GM12878 (cell line): ENCODE measurements at regions not wholly inside any gene's neighbourhood (a gene's known extent, or its start where the extent isn't known, plus 50 kb on each side); places are given as distances from the start of the nearest gene placed in this dataset.

ENCODE experiments used
- ATAC-seq: fragments of 200-7000 bp; cut with Tn5 transposase; 3 replicates; pipeline ENCODE4 v1.9.1; 2020; ENCODE audit warnings: mild to moderate bottlenecking, moderate library complexity
- BruUV-seq: library from RNA; stranded (reverse); fragments of 400-500 nt; replicated peaks from 2 replicates; lab custom pipeline; 2021; lab: Mats Ljungman, UMichigan
- CTCF ChIA-PET: fragments of 300-600 bp; sonication (Branson Sonifier 250); formaldehyde crosslinking; extraction: SDS; loops from one replicate; lab custom pipeline; 2021; ENCODE audit warnings: inconsistent platforms; lab: Yijun Ruan, JAX
- POLR2A ChIA-PET: fragments of 350-600 bp; formaldehyde crosslinking; extraction: SDS; loops from one replicate; lab custom pipeline; 2021; ENCODE audit warnings: inconsistent platforms; lab: Charles Lee
- RAD21 ChIA-PET: fragments of 300-600 bp; sonication (Branson Sonifier 250); formaldehyde crosslinking; loops from one replicate; lab custom pipeline; 2023; ENCODE audit warnings: antibody characterized with exemption; ENCODE audit not compliant: unreplicated experiment; lab: Charles Lee
- SMC1A ChIA-PET: fragments of 300-600 bp; sonication (Branson Sonifier 250); formaldehyde crosslinking; loops from one replicate; lab custom pipeline; 2023; ENCODE audit not compliant: unreplicated experiment, uncharacterized antibody; lab: Charles Lee
- DNase-seq: peaks from one replicate; pipeline ENCODE4 v3.0.0-alpha.2; 2011; ENCODE audit warnings: low read depth, low spot score
- FAIRE-seq: peaks from 3 replicates; lab custom pipeline; 2011; peaks lifted over from hg19 to GRCh38; lab: Jason Lieb, UNC
- H2AFZ ChIP-seq: 2 replicates; pipeline ENCODE4 v1.6.0; 2011; ENCODE audit warnings: low read depth, low read length, control low read depth; ENCODE audit not compliant: control insufficient read depth
- H3K27ac ChIP-seq: 2 replicates; pipeline ENCODE4 v1.5.1; 2011; ENCODE audit warnings: control low read depth; ENCODE audit not compliant: control insufficient read depth, insufficient read depth
- H3K27me3 ChIP-seq, 2 experiments: replicated peaks in 1 of 2; 2 replicates each; pipeline versions ENCODE4 v1.6.0 to v1.6.1; 2011; ENCODE audit warnings: low read length in 1 of 2; ENCODE audit not compliant: control insufficient read depth in 2 of 2, insufficient read depth in 2 of 2
- H3K36me3 ChIP-seq, 2 experiments: 2 replicates each; pipeline ENCODE4 v1.5.1; 2011; ENCODE audit warnings: low read length in 1 of 2; ENCODE audit not compliant: control insufficient read depth in 2 of 2, insufficient read depth in 2 of 2
- H3K4me1 ChIP-seq: 2 replicates; pipeline ENCODE4 v1.6.1; 2011; ENCODE audit warnings: mild to moderate bottlenecking, low read length, moderate library complexity, mixed read lengths; ENCODE audit not compliant: control insufficient read depth, insufficient read depth
- H3K4me2 ChIP-seq: 2 replicates; pipeline ENCODE4 v1.6.0; 2011; ENCODE audit warnings: control low read depth; ENCODE audit not compliant: control insufficient read depth, insufficient read depth
- H3K4me3 ChIP-seq: fragments of 200-600 bp; sonication (generic); 2 replicates; pipeline ENCODE4 v1.5.1; 2016
- H3K79me2 ChIP-seq: 2 replicates; pipeline ENCODE4 v1.6.0; 2011; ENCODE audit warnings: low read length; ENCODE audit not compliant: control insufficient read depth, insufficient read depth
- H3K9ac ChIP-seq: 2 replicates; pipeline ENCODE4 v1.8.0; 2011; ENCODE audit warnings: low read length, control low read depth, mixed read lengths; ENCODE audit not compliant: control insufficient read depth, insufficient read depth
- H3K9me3 ChIP-seq: replicated peaks from 3 replicates; pipeline ENCODE4 v1.5.1; 2011; ENCODE audit warnings: mild to moderate bottlenecking, low read length; ENCODE audit not compliant: control insufficient read depth, insufficient read depth
- H4K20me1 ChIP-seq: 2 replicates; pipeline ENCODE4 v1.6.0; 2011; ENCODE audit not compliant: control insufficient read depth, insufficient read depth
- BHLHE40 ChIP-seq, 2 experiments: fragments of 450-650 bp in 1 of 2; IDR thresholded peaks; 2 replicates each; pipeline ENCODE4 v1.6.1; 2011 to 2017; ENCODE audit warnings: low read depth in 2 of 2, borderline replicate concordance in 1 of 2, improper control_type of control experiment in 1 of 2, low read length in 1 of 2, mild to moderate bottlenecking in 1 of 2
- CBX3 ChIP-seq: fragments of 200-600 bp; sonication (generic); IDR thresholded peaks from 2 replicates; pipeline ENCODE4 v1.6.1; 2016; ENCODE audit warnings: low read depth, borderline replicate concordance
- DPF2 ChIP-seq: fragments of 450-650 bp; IDR thresholded peaks from 2 replicates; pipeline ENCODE4 v1.6.1; 2017; ENCODE audit warnings: mild to moderate bottlenecking
- E2F8 ChIP-seq: fragments of 450-650 bp; IDR thresholded peaks from 2 replicates; pipeline ENCODE4 v1.6.1; 2018; ENCODE audit warnings: mild to moderate bottlenecking, low read depth, moderate library complexity; ENCODE audit not compliant: partially characterized antibody
- EP300 ChIP-seq, 2 experiments: fragments of 150-350 bp in 1 of 2; IDR thresholded peaks; 2 replicates each; pipeline ENCODE4 v1.6.1; 2011 to 2012; ENCODE audit warnings: low read depth in 2 of 2, low read length in 2 of 2, borderline replicate concordance in 1 of 2, improper control_type of control experiment in 1 of 2, inconsistent platforms in 1 of 2; ENCODE audit not compliant: control insufficient read depth in 1 of 2
- EZH2 ChIP-seq: IDR thresholded peaks from 2 replicates; pipeline ENCODE4 v1.6.1; 2012; ENCODE audit warnings: low read depth, mild to moderate bottlenecking, control low read depth, inconsistent platforms, low read length, borderline replicate concordance; ENCODE audit not compliant: control insufficient read depth
- IRF3 ChIP-seq: fragments of 450-650 bp; IDR thresholded peaks from 2 replicates; pipeline ENCODE4 v1.6.1; 2014; ENCODE audit warnings: mild to moderate bottlenecking
- LARP7 ChIP-seq: fragments of 450-650 bp; IDR thresholded peaks from 2 replicates; pipeline ENCODE4 v1.6.1; 2017; ENCODE audit warnings: mild to moderate bottlenecking
- REST ChIP-seq: IDR thresholded peaks from 2 replicates; pipeline ENCODE4 v1.6.1; 2012; ENCODE audit warnings: mild to moderate bottlenecking, low read depth, low read length
- SKIL ChIP-seq: fragments of 450-650 bp; IDR thresholded peaks from 2 replicates; pipeline ENCODE4 v1.6.1; 2017; ENCODE audit warnings: mild to moderate bottlenecking, low read depth, inconsistent platforms; ENCODE audit not compliant: poor library complexity, severe bottlenecking
- SMAD5 ChIP-seq: IDR thresholded peaks from 2 replicates; pipeline ENCODE4 v1.6.1; 2016; ENCODE audit warnings: antibody characterized with exemption, low read depth
- SMARCA5 ChIP-seq: fragments of 450-650 bp; IDR thresholded peaks from 2 replicates; pipeline ENCODE4 v1.6.1; 2017; ENCODE audit warnings: mild to moderate bottlenecking
- TCF3 ChIP-seq: IDR thresholded peaks from 2 replicates; pipeline ENCODE4 v1.6.1; 2012; ENCODE audit warnings: low read depth, mild to moderate bottlenecking, low read length, borderline replicate concordance; ENCODE audit not compliant: insufficient read depth
- TCF7 ChIP-seq: IDR thresholded peaks from 2 replicates; pipeline ENCODE4 v1.6.1; 2014; ENCODE audit warnings: antibody characterized with exemption, borderline replicate concordance
- WGBS: methylation state at CpG from one replicate; pipeline ENCODE4 v1.1.6; 2016; ENCODE audit warnings: low lambda C conversion rate; ENCODE audit not compliant: insufficient replicate concordance, insufficient coverage; ENCODE audit errors: missing lambda C conversion rate; 5-methylcytosine and 5-hydroxymethylcytosine counted together
- in situ Hi-C: fragments of 300-500 bp; cut with MboI; formaldehyde crosslinking; loops from 9 replicates; pipeline ENCODE4 v1.14.3; 2018; ENCODE audit warnings: mixed read lengths
- intact Hi-C: fragments of 100-400 bp; cut with micrococcal nuclease; formaldehyde crosslinking; loops from one replicate; pipeline ENCODE4 v1.14.2; 2022; ENCODE audit not compliant: unreplicated experiment

- Histone ChIP-seq H3K36me3 (no peaks in the 10 kb centered on the region), H2AFZ (no peak overlapping the region), H4K20me1 (no peaks in the 10 kb centered on the region), H3K4me2 (no peak overlapping the region), H3K9ac (no peak overlapping the region), H3K27ac (no peak overlapping the region), H3K79me2 (no peaks in the 10 kb centered on the region), H3K9me3 (no peaks in the 10 kb centered on the region), H3K27me3 (no peaks in the 10 kb centered on the region), H3K4me3 (no peak overlapping the region), H3K4me1 (no peaks in the 10 kb centered on the region)
- in situ Hi-C loops (no loop called here), intact Hi-C loops (no loop called here)
- ChIA-PET POLR2A (interaction anchor here (1.0 kb wide), 1 partner anchor 9 kb away, joined by 4 read pairs; no protein-coding TSS in a partner anchor), RAD21 (interaction anchor here (0.8 to 1.4 kb wide), 4 partner anchors 10 to 330 kb away, joined by 3 to 8 read pairs (median 4); no protein-coding TSS in a partner anchor), SMC1A (interaction anchor here (0.8 to 1.3 kb wide), 2 partner anchors 37 to 330 kb away, joined by 3 to 5 read pairs; no protein-coding TSS in a partner anchor), CTCF (interaction anchor here (0.9 to 1.0 kb wide), 3 partner anchors 14 to 496 kb away, joined by 3 read pairs; no protein-coding TSS in a partner anchor)
- DNase-seq, result peak; percentile 54
- peak; percentile 95 for ATAC-seq
- WGBS, result 7% methylated on average over 4 of the region's 4 CpGs
- no peak for FAIRE-seq
- BruUV-seq, result no TSS peak
- TF ChIP-seq BHLHE40 (IDR thresholded peaks at IDR 0.05; ENCODE audit: borderline replicate concordance in 1 of 2, low read depth in 2 of 2, low read length in 1 of 2) (0 out of 4 replicates have a peak, but pooled peaks of 1 of the 2 experiments have one; percentile 15), REST (no peak), CBX3 (no peak), SMAD5 (no peak), EP300 (IDR thresholded peaks at IDR 0.05; ENCODE audit: borderline replicate concordance in 1 of 2, control insufficient read depth in 1 of 2, low read depth in 2 of 2, low read length in 2 of 2) (peak in 1 of 2 experiments; percentile 43; a peak in 1 of 4 replicates), LARP7 (no peak), SMARCA5 (no peak), IRF3 (no peak), E2F8 (no peak), TCF7 (0 out of 2 replicates have a peak, but pooled peaks have one; percentile 30), SKIL (peak; percentile 53), TCF3 (no peak), DPF2 (peak; percentile 35; the same call in 1 of the 2 replicates), EZH2 (no peak)
Observed at GRCh38 chr9:73531658-73532057, 380.0 kb downstream of the ANXA1 start.
